GM19372 (cell line): ENCODE measurements at regions not wholly inside any gene's neighbourhood (a gene's known extent, or its start where the extent isn't known, plus 50 kb on each side); places are given as distances from the start of the nearest gene placed in this dataset.
"Not testable (repeated sequence)": the region's sequence is repeated elsewhere in the genome, so short reads cannot be mapped to it uniquely, and the experiment has no call there.

Experiments used
- ATAC-seq: cut with Tn5 transposase; IDR thresholded peaks from one replicate; pipeline ENCODE4 v1.9.1; 2021; ENCODE audit warnings: mild to moderate bottlenecking, low read depth, moderate library complexity; ENCODE audit not compliant: unreplicated experiment

- not testable (repeated sequence) for ATAC-seq
These were observed 275.5 kb downstream of the IKZF2 start for GRCh38 chr2:212875950-212876349.

GRCh38 chr2:212873256-212873655, 278.2 kb downstream of the IKZF2 start:
- ATAC-seq = no peak

- no peak for ATAC-seq
These were observed 279.8 kb downstream of the IKZF2 start for GRCh38 chr2:212871597-212871996.

- no peak for ATAC-seq
These were observed 287.2 kb downstream of the IKZF2 start for GRCh38 chr2:212864186-212864585.

- no peak for ATAC-seq
These were observed 288.2 kb downstream of the IKZF2 start for GRCh38 chr2:212863185-212863588.

GRCh38 chr2:212858496-212858895, 292.9 kb downstream of the IKZF2 start:
- no peak for ATAC-seq

- ATAC-seq = no peak
These were observed 296.6 kb downstream of the IKZF2 start for GRCh38 chr2:212854771-212855170.

GRCh38 chr2:212854116-212854515, 297.3 kb downstream of the IKZF2 start:
- ATAC-seq = no peak

- no peak for ATAC-seq
These were observed 305.5 kb downstream of the IKZF2 start for GRCh38 chr2:212845941-212846340.

GRCh38 chr2:212843409-212844199, 305.0 kb upstream of the ERBB4 start:
- ATAC-seq = no peak

- ATAC-seq = no peak
These were observed 304.1 kb upstream of the ERBB4 start for GRCh38 chr2:212842544-212843185.

GRCh38 chr2:212841460-212841859, 302.9 kb upstream of the ERBB4 start:
- no peak for ATAC-seq

- no peak for ATAC-seq
These were observed 293.9 kb upstream of the ERBB4 start for GRCh38 chr2:212832211-212833195.

GRCh38 chr2:212831671-212832199, 293.1 kb upstream of the ERBB4 start:
- no peak for ATAC-seq

GRCh38 chr2:212816267-212816666, 277.7 kb upstream of the ERBB4 start:
- no peak for ATAC-seq

- no peak for ATAC-seq
These were observed 276.9 kb upstream of the ERBB4 start for GRCh38 chr2:212815453-212815852.

- no peak for ATAC-seq
These were observed 276.3 kb upstream of the ERBB4 start for GRCh38 chr2:212814941-212815340.

- no peak for ATAC-seq
These were observed 273.3 kb upstream of the ERBB4 start for GRCh38 chr2:212811921-212812320.

GRCh38 chr2:212811036-212811805, 272.6 kb upstream of the ERBB4 start:
- ATAC-seq = no peak
